ENCODE measurements at regions not wholly inside any gene's neighbourhood (a gene's known extent, or its start where the extent isn't known, plus 50 kb on each side); places are given as distances from the start of the nearest gene placed in this dataset.

- no peak for DNase-seq
- TF ChIP-seq CTCF (conservative IDR thresholded peaks at IDR 0.05) (no peak), EZH2 (IDR thresholded peaks at IDR 0.05; ENCODE audit: low read depth) (no peak)
- no peak overlapping the region for H2AFZ ChIP-seq
- H4K20me1 ChIP-seq (ENCODE audit: insufficient read depth): no peaks in the 10 kb centered on the region
- no peak overlapping the region for H3K4me3 ChIP-seq
- BruUV-seq (replicated peaks): no TSS peak
- H3K79me2 ChIP-seq (ENCODE audit: low read depth): no peaks in the 10 kb centered on the region
- ChIA-PET POLR2A (ENCODE audit: unreplicated experiment) (no interaction called here), CTCF (no interaction called here)
- no peaks in the 10 kb centered on the region for H3K9me3 ChIP-seq (ENCODE audit: insufficient read depth, low read depth)
- H3F3A ChIP-seq (ENCODE audit: insufficient read depth, low read depth): no peaks in the 10 kb centered on the region
- no peak overlapping the region for H3K27ac ChIP-seq
- H3K27me3 ChIP-seq (ENCODE audit: insufficient read depth, low read depth): no peaks in the 10 kb centered on the region
- no peaks in the 10 kb centered on the region for H3K4me1 ChIP-seq (replicated peaks; ENCODE audit: insufficient read depth)
- no peaks in the 10 kb centered on the region; the same call in 1 of the 2 replicates for H3K9me2 ChIP-seq (ENCODE audit: insufficient read depth)
- no peaks in the 10 kb centered on the region for H3K36me3 ChIP-seq (ENCODE audit: low read depth)
- intact Hi-C loops (cut with micrococcal nuclease; ENCODE audit: unreplicated experiment): no loop called here
- H3K4me2 ChIP-seq: no peak overlapping the region
Measured at GRCh38 chr17:54662978-54663876, 237.4 kb upstream of the TOM1L1 start.

- no peaks in the 10 kb centered on the region for H3K4me1 ChIP-seq (replicated peaks; ENCODE audit: insufficient read depth)
- TF ChIP-seq EZH2 (IDR thresholded peaks at IDR 0.05; ENCODE audit: low read depth) (no peak), CTCF (conservative IDR thresholded peaks at IDR 0.05) (0 out of 2 replicates have a peak, but pooled peaks have one; percentile 30)
- H3K4me2 ChIP-seq: no peak overlapping the region
- no peaks in the 10 kb centered on the region for H3K27me3 ChIP-seq (ENCODE audit: insufficient read depth, low read depth)
- no peaks in the 10 kb centered on the region for H3F3A ChIP-seq (ENCODE audit: insufficient read depth, low read depth)
- H3K4me3 ChIP-seq: no peak overlapping the region
- intact Hi-C loops (cut with micrococcal nuclease; ENCODE audit: unreplicated experiment): no loop called here
- no peak for DNase-seq
- ChIA-PET CTCF (no interaction called here), POLR2A (ENCODE audit: unreplicated experiment) (no interaction called here)
- H3K9me2 ChIP-seq (ENCODE audit: insufficient read depth): no peaks in the 10 kb centered on the region; the same call in 1 of the 2 replicates
- H3K36me3 ChIP-seq (ENCODE audit: low read depth): no peaks in the 10 kb centered on the region
- no peak overlapping the region for H3K27ac ChIP-seq
- H3K79me2 ChIP-seq (ENCODE audit: low read depth): no peaks in the 10 kb centered on the region
- H4K20me1 ChIP-seq (ENCODE audit: insufficient read depth): no peaks in the 10 kb centered on the region
- no TSS peak for BruUV-seq (replicated peaks)
- H3K9me3 ChIP-seq (ENCODE audit: insufficient read depth, low read depth): no peaks in the 10 kb centered on the region
- H2AFZ ChIP-seq: no peak overlapping the region
Measured at GRCh38 chr17:54666559-54666958, 234.1 kb upstream of the TOM1L1 start.

GRCh38 chr17:54678158-54678557, 222.5 kb upstream of the TOM1L1 start:
- Histone ChIP-seq H3K79me2 (ENCODE audit: low read depth) (no peaks in the 10 kb centered on the region), H3K4me3 (no peak overlapping the region), H4K20me1 (ENCODE audit: insufficient read depth) (no peaks in the 10 kb centered on the region), H3K27ac (no peak overlapping the region), H3K36me3 (ENCODE audit: low read depth) (no peaks in the 10 kb centered on the region), H3K9me2 (ENCODE audit: insufficient read depth) (no peaks in the 10 kb centered on the region), H3F3A (ENCODE audit: insufficient read depth, low read depth) (no peaks in the 10 kb centered on the region), H2AFZ (no peak overlapping the region), H3K4me2 (no peak overlapping the region), H3K4me1 (replicated peaks; ENCODE audit: insufficient read depth) (no peaks in the 10 kb centered on the region), H3K9me3 (ENCODE audit: insufficient read depth, low read depth) (no peaks in the 10 kb centered on the region), H3K27me3 (ENCODE audit: insufficient read depth, low read depth) (peaks cover 8% of the 10 kb centered on the region; the same call in 1 of the 2 replicates)
- BruUV-seq (replicated peaks): no TSS peak
- TF ChIP-seq CTCF (conservative IDR thresholded peaks at IDR 0.05) (no peak), EZH2 (IDR thresholded peaks at IDR 0.05; ENCODE audit: low read depth) (no peak)
- CTCF ChIA-PET: no interaction called here
- POLR2A ChIA-PET (ENCODE audit: unreplicated experiment): no interaction called here
- intact Hi-C loops (cut with micrococcal nuclease; ENCODE audit: unreplicated experiment): no loop called here
- no peak for DNase-seq
